NCI-H82 treated with DMSO at 0.1 percent for 48 hours (cell line): ENCODE measurements at regions not wholly inside any gene's neighbourhood (a gene's known extent, or its start where the extent isn't known, plus 50 kb on each side); places are given as distances from the start of the nearest gene placed in this dataset.
"Not testable (repeated sequence)": the region's sequence is repeated elsewhere in the genome, so short reads cannot be mapped to it uniquely, and the experiment has no call there.

ENCODE experiments used
- DNase-seq: peaks from one replicate; lab custom pipeline; 2025; ENCODE audit not compliant: unreplicated experiment; lab: John Stamatoyannopoulos, UW

DNA sequence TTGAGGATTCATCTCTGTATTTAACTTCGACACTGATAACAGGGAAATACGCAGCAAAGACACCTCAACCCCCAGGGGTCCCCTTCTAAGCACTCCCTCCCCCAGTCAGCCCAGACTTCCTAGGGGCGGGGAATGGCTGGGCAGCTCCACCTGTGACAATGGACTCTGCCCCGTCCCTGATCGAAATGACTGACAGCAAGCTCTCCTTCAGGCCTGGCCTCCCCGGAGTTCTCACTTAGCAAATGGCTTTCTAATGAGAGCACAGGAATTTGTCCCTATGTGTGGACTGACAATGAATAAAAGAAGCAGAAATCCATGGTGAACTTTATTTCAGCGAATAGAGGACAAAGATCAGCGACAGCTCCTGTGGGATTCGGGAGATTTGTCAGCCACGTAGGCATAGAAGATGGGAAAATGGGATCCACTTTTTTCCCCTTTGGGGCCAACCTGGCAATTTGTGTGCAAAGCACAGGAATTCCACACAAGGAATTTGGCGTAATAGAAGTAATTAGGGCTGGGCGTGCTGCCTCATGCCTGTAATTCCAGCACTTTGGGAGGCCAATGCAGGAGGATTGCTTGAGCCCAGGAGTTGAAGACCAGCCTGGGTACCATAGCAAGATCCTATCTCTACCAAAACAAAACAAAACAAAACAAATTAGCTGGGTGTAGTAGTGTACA lies 63.8 kb downstream of the TNFAIP2 start:
- DNase-seq, result no peak

DNA sequence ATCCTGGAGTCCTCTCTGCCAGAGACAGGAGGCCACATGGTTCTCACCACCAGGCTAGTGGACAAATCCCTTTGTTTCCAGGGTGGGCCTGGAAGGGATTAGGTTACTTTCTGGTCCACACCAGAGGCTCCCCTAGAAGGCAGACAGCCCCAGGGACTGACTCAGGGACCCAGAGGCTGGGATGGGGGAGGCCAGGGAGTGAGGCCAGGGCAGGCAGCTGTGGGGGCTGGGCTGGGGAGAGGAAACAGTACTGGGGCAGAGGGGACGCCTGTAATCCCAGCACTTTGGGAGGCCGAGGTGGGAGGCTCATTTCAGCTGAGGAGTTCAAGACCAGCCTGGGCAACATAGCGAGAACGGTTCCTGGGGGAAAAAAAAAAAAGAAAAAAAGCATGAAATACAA lies 64.7 kb downstream of the TNFAIP2 start:
- DNase-seq, result no peak

DNA sequence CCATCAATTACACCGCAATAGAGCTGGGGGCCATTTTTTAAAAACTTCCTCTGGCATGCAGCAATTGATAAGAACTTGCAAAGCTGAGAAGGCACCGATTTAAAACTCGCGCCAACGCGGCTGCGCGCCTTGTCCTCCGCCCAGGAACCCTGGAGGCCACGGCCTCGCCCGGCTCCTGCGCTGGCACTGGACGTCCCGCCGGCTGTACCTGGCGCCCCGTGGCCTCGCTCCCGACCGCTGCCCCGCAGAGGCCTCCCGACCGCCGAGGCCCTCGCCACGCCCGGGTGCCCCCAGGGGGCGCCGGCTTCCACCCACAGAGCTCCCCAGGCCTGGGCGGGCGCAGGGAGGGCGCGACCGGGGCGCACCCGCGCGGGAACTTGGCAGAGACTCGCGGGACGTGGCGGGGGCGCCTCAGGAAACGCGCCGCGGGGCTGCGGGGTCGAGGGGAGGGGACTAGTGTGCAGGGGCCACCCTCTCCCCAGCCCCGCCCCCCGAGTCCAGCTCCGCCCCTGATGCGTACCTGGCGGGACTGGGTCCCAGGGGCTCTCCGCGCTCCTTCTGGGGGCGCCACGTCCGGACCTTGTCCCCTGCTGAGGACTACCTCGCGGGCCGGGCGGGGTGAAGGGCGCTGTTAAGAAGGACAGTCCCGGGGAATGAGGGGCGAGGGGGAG lies 65.7 kb downstream of the TNFAIP2 start:
- DNase-seq, result no peak

DNA sequence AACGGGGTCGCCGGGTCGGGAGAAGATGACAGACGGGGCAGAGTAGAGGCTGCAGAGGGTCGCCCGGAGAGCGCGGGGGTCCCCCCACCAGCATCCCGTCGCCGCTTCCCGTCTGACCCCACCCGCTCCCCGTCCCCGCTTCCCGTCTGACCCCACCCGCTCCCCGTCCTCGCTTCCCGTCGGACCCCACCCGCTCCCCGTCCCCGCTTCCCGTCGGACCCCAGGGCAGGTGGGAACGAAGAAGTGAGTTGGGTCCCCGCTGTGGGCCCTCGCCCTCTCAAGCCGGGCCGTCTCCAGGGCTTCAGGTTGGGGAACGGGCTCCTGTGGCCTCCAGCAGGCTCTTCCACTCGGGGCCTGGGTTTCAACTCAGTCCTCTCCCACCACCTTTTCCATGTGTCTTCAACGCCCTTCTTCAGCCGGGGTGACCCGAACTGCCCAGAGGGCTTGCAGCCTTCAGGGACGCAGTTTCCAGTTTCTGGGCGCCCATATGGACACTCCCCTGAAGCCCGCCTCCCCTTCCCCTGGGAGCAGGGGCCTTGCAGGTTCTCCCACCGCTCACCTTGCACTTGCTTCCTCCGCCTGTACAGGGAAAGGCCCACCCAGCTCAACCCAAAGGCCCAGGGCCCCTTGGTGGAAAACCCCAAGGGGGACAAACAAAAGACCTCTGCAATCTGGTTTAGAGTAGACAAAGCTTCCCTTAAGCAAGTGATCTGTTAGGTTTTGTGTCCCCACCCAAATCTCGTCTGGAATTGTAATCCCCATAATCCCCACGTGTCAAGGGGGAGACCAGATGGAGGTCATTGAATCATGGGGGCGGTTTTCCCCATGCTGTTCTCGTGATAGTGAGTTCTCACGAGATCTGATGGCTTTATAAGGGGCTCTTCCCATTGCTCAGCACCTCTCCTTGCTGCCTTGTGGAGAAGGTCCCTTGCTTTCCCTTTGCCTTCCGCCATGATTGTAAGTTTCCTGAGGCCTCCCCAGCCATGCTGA lies 66.5 kb downstream of the TNFAIP2 start:
- DNase-seq, result no peak

DNA sequence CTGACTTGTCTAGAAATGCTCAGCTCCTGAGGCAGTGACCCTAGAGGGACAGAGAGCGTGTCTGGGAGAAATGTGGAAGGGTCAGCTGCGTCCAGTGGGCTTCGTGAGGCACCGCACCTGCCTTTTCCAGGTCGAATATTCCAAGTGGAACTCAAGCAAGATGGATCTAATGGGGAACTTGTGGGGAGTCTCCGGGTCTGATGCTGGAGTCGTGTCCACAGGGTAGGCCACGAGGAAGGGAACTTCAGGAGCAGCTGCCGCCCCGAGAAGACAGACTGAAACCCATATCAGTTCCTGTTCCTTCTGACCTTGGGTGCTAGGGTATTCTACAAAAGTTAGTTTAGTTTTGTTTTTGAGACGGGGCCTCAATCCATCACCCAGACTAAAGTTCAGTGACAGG lies 67.5 kb downstream of the TNFAIP2 start:
- no peak for DNase-seq

DNA sequence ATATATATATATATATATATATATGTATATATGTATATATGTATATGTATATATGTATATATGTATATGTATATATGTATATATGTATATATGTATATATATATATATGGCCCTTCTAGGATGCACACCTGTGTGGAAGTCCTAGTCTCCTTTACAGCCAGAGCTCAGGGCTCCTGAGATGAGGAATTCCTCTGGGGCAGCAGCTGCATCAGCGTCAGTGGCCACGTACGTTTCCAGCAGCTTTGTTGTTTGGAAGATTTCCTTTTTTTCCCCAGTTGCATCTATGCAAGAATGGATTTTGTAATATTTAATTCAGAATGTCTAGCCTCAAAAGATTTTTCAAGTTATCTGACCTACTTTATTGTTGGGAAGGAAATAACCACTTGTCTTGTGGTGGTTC lies 68.6 kb downstream of the TNFAIP2 start:
- DNase-seq, result no peak

DNA sequence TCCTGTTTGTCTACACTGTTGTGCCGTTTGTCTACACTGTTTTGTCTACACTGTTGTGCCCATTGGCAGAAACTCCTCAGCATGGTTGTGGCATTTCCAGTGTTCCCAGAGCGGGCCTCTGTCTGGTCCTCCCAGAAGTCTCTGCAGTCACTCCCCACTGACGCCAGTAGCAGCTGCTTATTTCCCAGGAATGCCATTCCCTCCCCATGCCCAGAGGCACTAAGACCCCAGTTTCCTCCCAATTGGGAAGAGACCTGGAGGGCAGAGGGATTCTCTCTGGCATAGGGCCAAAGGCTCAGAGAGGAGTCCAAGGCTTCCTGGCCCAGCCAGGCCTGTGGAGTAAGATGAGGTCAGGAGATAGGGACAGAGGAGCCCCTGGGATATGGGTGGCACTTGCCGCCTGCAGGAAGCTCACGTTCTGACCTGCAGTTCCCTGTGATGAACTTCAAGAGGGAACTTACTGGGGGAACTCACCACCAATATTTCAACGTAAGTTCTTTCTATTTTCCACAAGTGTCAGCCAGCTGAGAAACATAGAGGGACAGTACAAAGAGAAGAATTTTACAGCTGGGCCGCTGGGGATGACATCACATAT lies 69.1 kb downstream of the TNFAIP2 start:
- DNase-seq, result no peak

DNA sequence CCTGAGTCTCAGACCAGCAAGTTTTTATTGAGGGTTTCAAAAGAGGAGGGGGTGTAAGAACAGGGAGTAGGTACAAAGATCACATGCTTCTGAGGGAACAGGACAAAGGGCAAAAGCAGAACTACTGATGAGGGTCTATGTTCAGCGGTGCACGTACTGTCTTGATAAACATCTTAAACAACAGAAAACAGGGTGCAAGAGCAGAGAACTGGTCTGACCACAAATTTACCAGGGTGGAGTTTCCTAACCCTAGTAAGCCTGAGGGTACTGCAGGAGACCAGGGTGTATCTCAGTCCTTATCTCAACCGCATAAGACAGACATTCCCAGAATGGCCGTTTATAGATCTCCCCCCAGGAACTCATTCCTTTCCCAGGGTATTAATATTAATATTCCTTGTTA lies 69.6 kb downstream of the TNFAIP2 start:
- DNase-seq, result not testable (repeated sequence)

DNA sequence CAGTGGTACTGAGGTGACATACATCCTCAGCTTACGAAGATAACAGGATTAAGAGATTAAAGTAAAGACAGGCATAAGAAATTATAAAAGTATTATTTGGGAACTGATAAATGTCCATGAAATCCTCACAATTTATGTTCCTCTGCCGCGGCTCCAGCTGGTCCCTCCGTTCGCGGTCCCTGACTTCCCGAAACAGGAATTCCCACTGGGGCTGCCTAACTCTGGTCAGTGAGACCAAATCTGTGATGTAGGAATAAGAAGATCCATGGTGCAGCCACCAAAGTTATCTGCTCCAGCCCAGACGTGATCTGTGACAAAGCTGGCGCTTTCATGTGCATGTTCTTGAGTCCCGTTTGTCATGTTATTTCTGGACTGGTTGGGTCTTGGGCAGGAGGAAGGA lies 70.2 kb downstream of the TNFAIP2 start:
- not testable (repeated sequence) for DNase-seq

DNA sequence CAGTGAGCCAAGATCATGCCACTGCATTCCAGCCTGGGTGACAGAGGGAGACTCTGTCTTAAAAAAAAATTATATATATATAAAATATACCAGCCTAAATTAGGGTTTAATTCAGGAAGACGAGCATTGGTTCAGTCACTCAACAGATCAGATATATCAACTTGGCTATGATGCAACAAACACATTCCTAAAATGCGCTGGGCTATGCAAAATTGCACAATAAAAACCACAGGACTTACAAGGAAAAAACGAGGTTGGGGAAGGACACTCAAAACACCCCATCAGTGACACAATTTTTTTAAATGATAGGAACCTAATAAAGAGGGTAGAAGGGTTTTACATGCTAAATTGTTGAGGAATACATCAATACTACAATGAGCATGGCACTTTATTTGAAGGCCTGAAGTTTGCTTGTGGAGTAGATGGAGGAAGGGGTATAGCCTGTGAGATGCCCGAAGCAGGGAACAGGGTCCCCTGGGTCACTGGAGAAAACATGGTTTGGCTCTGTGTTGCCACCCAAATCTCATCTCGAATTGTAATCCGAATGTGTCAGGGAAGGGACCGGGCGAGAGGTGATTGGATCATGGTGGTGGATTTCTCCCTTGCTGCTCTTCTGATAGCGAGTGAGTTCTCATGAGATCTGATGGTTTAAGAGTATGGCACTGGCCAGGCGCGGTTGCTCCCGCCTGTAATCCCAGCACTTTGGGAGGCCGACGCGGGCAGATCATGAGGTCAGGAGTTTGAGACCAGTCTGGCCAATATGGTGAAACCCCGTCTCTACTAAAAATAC lies 71.2 kb downstream of the TNFAIP2 start:
- DNase-seq, result no peak

DNA sequence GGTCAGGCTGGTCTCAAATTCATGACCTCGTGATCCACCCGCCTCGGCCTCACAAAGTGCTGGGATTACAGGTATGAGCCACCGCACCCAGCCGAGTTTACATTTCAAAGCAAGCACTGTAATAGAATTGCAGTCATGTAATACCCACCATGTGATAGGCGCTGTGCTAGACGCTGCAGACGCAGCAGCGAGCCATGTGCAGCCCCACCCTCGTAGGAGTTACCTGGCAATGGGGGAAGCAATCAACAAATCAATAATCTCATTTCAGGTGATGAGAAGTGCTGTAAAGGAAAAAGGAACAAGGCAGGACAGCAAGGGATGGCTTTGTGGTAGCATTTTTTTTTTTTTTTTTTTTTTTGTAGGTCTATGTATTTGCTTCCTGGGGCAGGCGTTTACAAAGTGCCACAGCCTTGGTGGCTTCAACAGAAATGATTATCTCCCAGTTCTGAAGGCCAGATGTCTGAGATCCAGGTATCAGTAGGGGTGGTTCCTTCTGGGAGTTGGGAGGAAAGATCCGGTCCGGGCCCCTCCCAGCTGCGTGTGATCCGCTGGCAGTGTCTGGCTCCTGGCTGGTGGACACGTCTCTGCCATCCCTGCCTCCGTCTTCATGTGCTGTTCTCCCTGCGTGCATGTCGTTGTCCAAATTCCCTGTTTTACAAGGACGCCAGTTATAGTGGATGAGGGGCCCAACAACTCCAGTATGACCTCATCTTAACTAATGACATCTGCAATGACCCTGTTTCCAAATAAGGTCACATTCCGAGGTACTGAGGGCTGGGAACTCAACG lies 72.8 kb downstream of the TNFAIP2 start:
- DNase-seq, result no peak

DNA sequence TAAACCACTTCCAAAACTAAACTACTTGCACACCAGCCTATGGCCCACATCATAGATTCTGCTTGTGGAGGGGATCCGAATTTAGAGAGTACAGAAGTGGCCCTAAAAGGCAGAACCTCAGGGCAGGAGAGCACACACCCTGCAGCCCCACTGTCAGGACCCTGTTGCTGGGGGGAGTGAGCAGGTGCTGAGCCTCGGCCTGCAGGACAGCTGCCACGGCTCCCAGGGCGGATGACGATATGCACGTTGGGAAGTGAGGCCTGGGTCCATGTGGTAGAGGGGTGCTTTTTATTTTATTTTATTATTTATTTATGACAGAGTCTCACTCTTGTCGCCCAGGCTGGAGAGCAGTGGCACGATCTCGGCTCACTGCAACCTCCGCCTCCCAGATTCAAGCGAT lies 73.5 kb downstream of the TNFAIP2 start:
- no peak for DNase-seq

DNA sequence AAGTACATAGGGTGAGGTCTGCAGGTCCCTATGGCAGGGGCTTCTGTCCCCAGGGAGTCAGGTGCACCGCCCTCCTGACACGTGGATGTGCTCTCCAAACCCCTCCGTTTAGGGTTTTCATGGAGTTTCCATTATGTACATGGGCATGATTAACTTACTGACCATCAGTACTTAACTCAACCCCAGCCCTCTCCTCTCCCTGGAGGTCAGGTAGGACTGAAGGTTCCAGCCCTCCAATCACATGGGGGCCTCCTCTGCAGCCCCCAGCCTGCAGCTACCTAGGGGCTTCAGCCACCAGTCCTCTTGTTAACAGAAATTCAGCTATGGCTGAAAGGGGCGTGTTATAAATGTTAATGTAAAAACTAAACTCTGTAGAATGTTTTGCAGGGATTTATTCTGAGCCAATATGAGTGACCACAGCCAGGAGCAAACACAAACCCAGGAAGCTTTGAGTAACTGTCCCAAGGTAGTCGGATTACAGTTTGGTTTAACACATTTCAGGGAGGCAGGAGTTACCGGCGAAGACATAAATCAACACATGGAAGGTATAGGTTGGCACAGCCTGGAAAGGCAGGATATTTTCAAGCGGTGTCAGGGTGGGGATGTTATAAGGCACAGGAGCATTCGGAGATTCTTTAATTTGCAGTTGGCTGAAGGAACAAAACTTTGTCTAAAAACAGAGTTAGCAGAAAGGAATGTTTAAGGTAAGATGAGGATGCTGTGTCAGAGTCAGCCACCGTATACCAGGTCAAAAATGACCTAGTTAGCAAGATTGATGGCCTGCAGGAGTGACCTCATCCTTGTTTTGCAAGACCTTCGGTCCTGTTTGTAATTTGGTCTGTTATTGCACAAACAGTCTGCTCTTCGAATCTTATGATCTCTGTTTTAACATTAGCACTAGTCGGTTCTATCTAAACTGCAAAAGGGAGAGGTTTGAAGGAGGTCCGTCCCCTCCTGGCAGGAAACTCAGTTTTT lies 75.2 kb downstream of the TNFAIP2 start:
- no peak for DNase-seq

DNA sequence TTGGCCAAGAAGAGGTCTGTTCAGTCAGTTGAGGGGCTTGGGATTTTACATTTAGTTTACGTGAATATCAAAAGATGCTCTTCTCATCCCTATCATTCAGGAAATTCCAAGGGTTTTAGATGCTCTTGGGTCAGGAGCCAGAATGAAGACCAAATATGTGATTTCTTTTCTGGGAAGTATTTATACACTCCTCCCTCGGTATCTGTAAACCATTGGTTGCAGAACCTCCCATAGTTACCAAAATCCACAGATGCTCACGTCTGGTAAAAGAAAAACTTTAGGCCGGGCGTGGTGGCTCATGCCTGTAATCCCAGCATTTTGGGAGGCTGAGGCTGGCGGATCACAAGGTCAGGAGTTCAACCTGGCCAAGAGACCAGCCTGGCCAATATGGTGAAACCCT lies 75.9 kb downstream of the TNFAIP2 start:
- DNase-seq, result no peak

DNA sequence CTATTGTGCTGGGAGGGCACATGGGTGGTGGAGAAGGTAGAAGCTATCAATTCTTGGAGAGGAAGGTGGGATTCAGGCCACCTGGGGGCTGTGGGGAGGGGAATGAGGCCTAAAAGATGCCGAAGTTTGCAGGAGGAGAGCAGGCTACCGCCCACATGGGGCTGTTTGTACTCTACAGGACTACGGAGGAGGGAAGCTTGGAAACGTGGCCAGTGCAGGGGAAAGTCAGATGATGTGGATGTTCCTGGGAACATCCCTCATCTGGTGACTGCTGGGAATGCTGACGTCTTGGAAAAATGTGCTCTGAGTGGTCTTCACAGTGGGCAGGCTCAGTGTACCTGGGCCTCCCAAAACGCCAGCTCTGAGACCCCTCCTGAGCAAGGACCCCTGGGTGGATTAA lies 78.5 kb downstream of the TNFAIP2 start:
- no peak for DNase-seq

DNA sequence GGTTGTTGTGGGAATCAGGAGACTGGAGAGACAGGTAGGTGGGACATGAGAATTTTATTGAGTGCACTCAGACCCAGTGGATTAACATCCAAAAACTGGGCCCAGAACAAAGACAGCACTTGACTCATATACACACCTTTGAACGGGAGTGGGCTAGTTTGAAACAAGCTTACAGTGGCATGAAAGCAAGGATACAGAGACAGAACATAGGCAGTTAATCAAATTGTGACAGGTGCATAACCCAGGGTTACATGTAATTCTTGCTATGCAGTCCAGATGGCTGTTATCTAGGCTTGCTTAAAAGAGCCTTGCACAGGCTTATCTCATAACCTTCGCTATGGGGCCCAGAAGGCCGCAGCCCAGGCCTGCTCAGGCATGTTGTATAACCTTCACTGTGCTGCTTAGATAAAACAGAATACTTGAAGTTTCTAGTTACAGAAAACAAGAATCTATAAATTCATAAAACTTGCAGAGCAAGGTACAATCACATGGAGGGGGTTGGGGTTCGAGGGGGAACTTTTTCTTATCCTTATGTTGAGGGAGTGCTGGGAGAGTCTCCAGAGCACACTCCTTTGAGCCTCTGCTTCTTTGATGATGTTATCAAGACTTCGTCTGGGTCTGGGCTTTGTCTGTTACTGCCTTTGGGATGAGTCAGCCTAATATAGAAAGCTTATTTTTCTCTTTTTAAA lies 81.7 kb downstream of the TNFAIP2 start:
- DNase-seq, result no peak

DNA sequence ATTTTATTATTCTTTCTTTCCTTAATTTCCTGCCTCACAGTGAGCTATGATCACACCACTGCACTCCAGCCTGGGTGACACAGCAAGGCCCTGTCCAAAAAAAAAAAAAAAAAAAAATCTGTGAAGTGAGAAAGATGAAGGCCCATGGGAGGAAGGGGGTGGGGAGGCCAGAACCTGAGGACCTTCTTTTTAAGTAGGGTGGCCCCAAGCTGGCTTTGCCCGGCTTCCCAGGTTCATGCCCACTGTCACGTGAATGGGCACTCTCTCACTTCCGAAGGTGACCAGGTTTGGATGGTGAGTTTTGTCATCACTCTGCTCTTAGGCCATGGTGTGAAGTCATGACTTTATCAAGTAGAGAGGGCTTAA lies 82.3 kb downstream of the TNFAIP2 start:
- no peak for DNase-seq

DNA sequence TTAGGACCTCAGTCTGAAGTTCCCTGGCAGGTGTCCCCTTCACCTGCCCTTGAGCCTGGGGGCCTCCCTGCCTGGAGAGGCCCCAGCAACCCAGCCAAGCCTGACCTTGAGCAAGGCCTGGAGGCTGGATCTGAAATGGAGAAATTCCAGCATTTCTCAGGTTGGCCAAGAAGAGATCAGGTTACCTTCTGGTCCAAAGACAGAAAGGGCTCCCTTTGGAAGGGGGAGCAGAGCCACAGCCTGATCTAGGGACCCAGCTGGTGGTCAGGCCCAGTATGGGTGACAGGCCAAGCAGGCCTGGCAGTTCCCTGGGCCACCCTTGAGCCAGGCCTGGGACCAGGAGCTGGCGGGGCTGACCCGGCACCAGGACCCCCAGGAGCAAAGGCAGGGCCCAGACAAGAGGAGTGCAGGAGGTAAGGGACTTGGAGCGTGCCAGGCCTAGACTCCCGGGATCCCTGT lies 82.8 kb downstream of the TNFAIP2 start:
- no peak for DNase-seq
